Left cardiac atrium (tissue), 4 donors: ENCODE measurements at regions not wholly inside any gene's neighbourhood (a gene's known extent, or its start where the extent isn't known, plus 50 kb on each side); places are given as distances from the start of the nearest gene placed in this dataset.
A peak's percentile ranks its signal among the peaks of the same experiment; 100 is the strongest.

ENCODE experiments used
- ATAC-seq, 2 donors: fragments of 200-7000 bp; cut with Tn5 transposase; one replicate each; pipeline ENCODE4 v1.9.1; 2020; ENCODE audit warnings: mild to moderate bottlenecking in 2 of 2, moderate library complexity in 2 of 2
- DNase-seq: peaks from one replicate; pipeline ENCODE4 v3.0.0-alpha.2; 2020
- intact Hi-C, 2 donors: fragments of 100-400 bp; cut with DNase I; formaldehyde crosslinking; loops; one replicate each; pipeline versions ENCODE4 v1.14.1 to v1.15.1; 2022 to 2023
- donor health status: DM: no; HTN: yes; CAD: no.
- donor health status: DM: no; HTN: yes; CAD: no; lungs with severe emphysema.
- donor health status: DM: yes; HTN: yes; CAD: no.
- donor health status: Dilated cardiomyopathy.

DNA sequence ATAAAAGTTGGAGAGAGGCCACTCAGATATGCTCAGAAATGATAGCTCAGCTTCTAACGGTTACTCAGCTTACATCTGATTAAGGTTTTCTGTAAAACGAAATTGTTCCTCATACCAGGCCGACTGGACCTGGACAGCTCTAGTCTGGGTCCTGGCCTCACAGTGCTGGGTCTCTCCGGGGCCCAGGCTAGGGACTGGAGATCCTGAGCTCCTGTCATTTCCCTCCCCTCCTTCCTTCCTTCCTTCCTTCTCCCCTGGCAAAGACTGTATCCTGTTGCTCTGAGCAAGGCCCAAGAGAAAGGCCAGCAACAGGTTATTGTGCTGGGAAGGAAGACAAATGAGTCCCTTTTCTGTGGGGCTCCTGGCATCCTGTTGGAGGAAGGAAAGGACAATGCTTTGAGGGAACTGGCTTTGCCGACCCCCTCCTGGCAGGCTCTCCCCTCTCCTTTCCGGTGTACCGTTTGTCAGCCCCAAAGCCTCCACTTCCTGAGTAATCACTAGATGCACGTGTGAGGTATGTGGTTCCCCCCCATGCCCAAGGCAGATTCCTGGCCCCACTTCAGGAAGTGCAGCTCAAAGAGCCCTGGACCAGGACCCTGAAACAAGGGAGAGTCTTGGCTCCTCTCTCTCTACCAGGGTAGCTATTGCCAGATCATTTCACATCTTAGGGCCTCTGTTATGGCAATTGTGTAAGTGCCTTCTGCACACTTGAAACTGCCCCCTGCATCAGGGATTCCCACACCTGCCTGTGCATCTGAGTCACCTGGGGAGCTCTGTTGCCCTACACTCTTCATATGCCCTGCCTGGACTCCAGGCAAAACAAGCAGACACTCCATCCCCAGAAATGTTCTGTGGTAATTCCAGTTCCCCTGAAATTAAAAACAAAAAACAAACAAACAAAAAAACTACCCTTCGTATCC is 212.7 kb upstream of the FGGY start:
- intact Hi-C loops: no loop called here
- DNase-seq: peak; percentile 52

GRCh38 chr1:59085101-59085500 is 211.8 kb upstream of the FGGY start:
- ATAC-seq: no peak
- DNase-seq: no peak
- intact Hi-C loops: no loop called here

More for the DNA sequence above, 212.7 kb upstream of the FGGY start:
- ATAC-seq: peak; percentile 74 to 77

DNA sequence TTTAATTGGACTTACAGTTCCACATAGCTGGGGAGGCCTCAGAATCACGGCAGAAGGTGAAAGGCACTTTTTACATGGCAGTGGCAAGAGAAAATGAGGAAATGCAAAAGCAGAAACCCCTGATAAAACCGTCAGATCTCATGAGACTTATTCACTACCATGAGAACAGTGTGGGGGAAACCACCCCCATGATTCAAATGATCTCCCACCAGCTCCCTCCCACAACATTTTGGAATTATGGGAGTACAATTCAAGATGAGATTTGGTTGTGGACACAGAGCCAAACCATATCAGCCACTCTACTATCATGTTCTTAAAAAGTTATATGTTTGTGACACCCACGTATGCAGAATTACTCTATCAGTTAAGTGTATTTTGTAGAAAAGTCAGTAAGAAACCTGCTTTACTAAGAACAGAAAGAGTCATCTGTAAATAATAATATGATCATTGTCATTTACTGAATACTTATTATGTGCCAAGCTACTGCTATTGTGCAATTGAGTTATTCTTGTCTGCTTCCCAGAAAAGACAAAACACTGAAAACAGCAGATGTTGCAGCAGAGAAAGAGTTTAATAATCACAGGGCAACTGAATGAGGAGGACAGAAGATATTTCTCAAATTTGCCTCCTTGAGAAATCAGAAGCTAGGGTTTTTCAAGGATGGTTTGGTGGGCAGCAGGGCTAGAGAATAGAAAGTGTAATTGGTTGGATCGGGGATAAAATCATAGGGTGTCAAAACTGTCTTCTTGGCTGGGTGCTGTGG is 207.7 kb upstream of the FGGY start:
- ATAC-seq: no peak
- no peak for DNase-seq
- intact Hi-C loops: no loop called here

GRCh38 chr1:59089922-59090457 is 206.9 kb upstream of the FGGY start:
- DNase-seq: no peak
- intact Hi-C loops: no loop called here
- ATAC-seq: peak in 1 of 2 donors; percentile 63

- ATAC-seq: no peak
- no peak for DNase-seq
- intact Hi-C loops: no loop called here
These were observed 204.8 kb upstream of the FGGY start for GRCh38 chr1:59092126-59092525.

DNA sequence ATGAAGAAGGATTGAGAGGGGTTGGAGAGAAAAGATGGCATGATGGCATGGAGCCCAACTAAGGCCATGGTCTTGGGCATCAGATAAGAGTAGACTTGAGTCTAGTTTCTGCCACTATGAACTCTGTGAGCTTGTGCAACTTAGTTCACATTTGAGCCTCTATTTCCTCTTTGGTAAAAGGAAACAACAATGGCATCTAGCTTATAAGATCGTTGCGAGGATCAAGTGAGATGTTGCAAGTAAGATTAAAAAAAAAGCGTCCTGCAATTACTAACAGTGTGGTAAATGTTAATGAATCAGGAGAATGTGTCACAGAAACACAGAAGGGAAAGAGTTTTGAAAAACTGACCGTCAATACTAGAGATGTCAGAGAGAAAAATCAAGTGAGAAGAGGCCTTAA is 202.9 kb upstream of the FGGY start:
- DNase-seq (no peak), ATAC-seq (no peak)
- intact Hi-C loops: no loop called here

DNA sequence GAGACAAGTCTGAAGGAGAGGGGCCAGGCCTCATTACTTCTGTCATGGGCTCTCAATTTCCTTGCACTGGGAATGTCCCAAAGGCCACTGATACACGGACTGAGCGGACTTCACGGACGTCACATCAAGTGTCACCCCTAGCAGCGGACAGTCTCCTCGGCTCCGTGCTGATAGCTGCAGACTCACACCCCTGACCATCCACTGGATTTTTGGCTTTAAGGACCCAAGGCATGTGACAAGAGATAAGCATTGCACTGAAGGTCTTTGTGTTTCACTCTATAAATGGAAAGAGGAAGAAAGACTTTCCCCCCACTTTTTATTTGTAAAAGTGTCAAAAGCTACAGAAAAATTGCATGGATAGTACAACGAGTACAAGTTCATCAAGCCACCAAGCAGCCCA is 200.4 kb upstream of the FGGY start:
- DNase-seq: peak; percentile 58
- intact Hi-C loops: loop anchor here in 1 of 2 donors (2.0 kb wide), 1 partner anchor 46 kb away; no protein-coding TSS in a partner anchor
- peak; percentile 95 to 98 for ATAC-seq

DNA sequence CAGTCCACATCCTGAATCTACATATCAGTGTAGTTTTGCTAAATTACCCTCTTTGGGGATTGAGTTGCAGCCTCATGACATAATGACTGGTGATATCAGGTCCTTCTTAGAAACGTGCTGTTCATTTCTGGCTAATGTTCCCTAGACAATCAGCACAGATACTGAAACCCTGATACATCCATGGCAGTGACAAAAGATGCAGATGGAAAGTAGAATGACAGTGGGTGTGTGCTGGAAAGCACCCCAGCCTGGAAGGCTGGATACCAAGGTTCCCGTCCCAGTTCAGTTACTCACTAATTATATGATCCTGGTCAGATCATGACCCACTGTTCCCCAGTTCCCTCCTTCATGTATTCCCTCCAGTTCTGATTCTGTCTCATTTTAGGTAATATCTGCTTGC is 198.2 kb upstream of the FGGY start:
- no peak for DNase-seq
- intact Hi-C loops: no loop called here
- ATAC-seq: peak in 1 of 2 donors; percentile 18

DNA sequence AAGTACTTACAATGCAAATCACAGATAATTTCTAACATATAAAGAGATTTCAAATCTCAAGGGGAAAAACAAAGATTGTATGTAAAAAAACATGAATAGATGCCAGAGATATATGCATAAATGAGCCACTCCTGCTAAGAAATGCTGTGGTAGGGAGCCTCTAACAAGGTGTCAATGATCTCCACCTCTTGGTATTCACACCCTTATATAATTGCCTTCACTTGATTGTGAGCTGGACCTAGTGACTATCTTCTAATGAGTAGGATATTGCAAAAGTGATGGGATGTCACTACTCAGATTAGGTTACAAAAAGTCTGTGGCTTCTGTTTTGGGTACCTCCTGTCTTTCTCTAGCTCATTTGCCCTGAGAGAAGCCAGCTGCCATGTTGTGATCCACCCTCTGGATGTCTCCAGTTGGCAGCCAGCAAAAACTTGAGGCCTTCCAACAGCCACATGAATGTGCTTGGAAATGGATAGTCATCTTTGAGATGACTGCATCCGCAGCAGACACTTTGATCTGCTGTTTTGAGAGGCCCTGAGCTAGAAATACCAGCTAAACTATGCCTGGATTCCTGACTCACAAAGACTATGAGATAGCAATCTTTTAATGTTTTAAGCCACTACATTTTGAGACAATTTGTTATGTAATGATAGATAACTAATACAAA is 196.1 kb upstream of the FGGY start:
- intact Hi-C loops: no loop called here
- ATAC-seq (no peak), DNase-seq (no peak)

- no peak for DNase-seq
- ATAC-seq: no peak
- intact Hi-C loops: no loop called here
These were observed 195.4 kb upstream of the FGGY start for GRCh38 chr1:59101518-59101917.

- DNase-seq (no peak), ATAC-seq (no peak)
- intact Hi-C loops: no loop called here
These were observed 193.4 kb upstream of the FGGY start for GRCh38 chr1:59103457-59103856.

GRCh38 chr1:59104191-59104760 is 192.6 kb upstream of the FGGY start:
- DNase-seq: no peak
- intact Hi-C loops: no loop called here
- no peak for ATAC-seq

DNA sequence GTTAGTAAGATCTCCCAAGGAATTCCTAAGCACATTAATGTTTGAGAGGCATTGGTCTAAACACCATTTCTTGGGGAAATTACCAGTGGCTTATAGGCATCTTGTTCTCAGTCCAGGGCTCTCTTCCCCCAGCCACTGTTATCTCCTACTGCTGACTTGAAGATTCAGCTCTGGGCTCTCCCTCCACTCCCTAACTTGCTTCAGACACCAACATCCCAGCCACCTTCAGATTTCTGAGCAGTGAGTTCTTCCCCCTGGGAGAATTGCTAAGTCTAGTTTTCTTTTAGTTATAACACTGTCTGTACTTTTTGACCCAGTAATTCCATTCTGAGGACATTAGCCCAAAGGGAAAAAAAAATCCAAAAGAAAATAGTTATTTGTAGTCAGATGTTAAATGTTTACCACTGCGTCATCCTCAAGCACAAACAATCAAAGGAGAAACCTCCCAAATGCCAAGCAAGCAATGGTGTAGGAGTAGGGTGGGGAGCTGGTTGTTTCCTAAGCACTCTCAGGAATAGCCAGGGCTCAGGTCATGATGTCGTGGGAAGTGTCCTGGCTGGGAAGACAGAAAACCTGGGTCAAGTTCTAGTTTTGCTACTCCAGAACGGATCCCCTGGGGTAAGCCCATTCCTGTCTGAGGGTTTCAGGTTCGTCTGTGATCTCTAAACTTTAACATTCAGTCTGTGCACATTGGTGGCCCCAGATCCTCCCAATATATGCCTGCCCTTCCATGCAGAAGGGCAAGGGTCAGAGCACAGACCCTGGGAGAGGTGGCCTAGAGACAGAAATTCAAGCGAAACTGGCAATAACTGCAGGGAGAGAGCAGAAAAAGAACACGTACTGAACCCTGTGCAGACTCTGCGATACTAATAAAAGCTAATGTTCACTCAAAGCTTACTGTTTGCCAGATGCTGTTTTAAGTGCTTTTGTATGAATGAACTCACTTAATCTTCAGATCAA is 191.1 kb upstream of the FGGY start:
- DNase-seq (no peak), ATAC-seq (peak; percentile 5 to 64)
- intact Hi-C loops: no loop called here

GRCh38 chr1:59107516-59107915 is 189.4 kb upstream of the FGGY start:
- DNase-seq (peak; percentile 59), ATAC-seq (peak; percentile 72 to 95)
- intact Hi-C loops: no loop called here

GRCh38 chr1:59107916-59108315 is 189.0 kb upstream of the FGGY start:
- no peak for DNase-seq
- intact Hi-C loops: no loop called here
- no peak for ATAC-seq

- intact Hi-C loops: no loop called here
- no peak for DNase-seq
- ATAC-seq: no peak
These were observed 188.2 kb upstream of the FGGY start for GRCh38 chr1:59108481-59109317.

GRCh38 chr1:59110271-59110670 is 186.6 kb upstream of the FGGY start:
- intact Hi-C loops: no loop called here
- DNase-seq: no peak
- no peak for ATAC-seq
